IPS-18a (cell line): ENCODE measurements at regions not wholly inside any gene's neighbourhood (a gene's known extent, or its start where the extent isn't known, plus 50 kb on each side); places are given as distances from the start of the nearest gene placed in this dataset.

ENCODE experiments used
- H3K27ac ChIP-seq: one replicate; pipeline ENCODE4 v1.5.1; 2013; ENCODE audit warnings: low read length
- H3K27me3 ChIP-seq: one replicate; pipeline ENCODE4 v1.6.1; 2013; ENCODE audit warnings: mild to moderate bottlenecking, low read length; ENCODE audit not compliant: control insufficient read depth, insufficient read depth
- H3K36me3 ChIP-seq: one replicate; pipeline ENCODE4 v1.6.1; 2013; ENCODE audit warnings: low read depth, low read length; ENCODE audit not compliant: control insufficient read depth
- H3K4me1 ChIP-seq: one replicate; pipeline ENCODE4 v1.6.1; 2013; ENCODE audit warnings: low read depth, low read length; ENCODE audit not compliant: control insufficient read depth
- H3K4me3 ChIP-seq: one replicate; pipeline ENCODE4 v1.5.1; 2013; ENCODE audit warnings: low read length
- H3K9ac ChIP-seq: one replicate; pipeline ENCODE4 v1.6.1; 2013; ENCODE audit warnings: mild to moderate bottlenecking, low read length, moderate library complexity
- H3K9me3 ChIP-seq: one replicate; pipeline ENCODE4 v1.6.1; 2013; ENCODE audit warnings: low read depth, low read length; ENCODE audit not compliant: control insufficient read depth

DNA sequence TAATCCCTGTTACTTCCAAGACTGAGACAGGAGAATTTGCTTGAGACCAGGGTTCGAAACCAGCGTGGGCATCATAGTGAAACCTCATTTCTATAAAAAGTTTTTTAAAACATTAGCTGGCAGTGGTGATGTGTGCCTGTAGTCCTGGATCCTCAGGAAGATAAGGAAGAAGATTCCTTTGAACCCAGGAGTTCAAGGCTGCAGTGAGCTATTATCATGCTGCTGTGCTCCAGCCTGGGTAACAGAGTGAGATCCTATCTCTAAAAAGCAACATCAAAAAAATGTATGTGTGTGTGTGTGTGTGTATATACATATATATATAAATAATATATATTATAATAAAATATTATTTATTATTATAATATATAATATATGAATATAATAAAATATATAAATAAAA is 1417.6 kb upstream of the CDH2 start:
- H3K36me3 ChIP-seq = no peaks in the 10 kb centered on the region
- H3K9me3 ChIP-seq = no peaks in the 10 kb centered on the region
- no peaks in the 10 kb centered on the region for H3K4me1 ChIP-seq
- no peak overlapping the region for H3K27ac ChIP-seq
- H3K9ac ChIP-seq = no peak overlapping the region
- no peaks in the 10 kb centered on the region for H3K27me3 ChIP-seq
- H3K4me3 ChIP-seq = no peak overlapping the region

DNA sequence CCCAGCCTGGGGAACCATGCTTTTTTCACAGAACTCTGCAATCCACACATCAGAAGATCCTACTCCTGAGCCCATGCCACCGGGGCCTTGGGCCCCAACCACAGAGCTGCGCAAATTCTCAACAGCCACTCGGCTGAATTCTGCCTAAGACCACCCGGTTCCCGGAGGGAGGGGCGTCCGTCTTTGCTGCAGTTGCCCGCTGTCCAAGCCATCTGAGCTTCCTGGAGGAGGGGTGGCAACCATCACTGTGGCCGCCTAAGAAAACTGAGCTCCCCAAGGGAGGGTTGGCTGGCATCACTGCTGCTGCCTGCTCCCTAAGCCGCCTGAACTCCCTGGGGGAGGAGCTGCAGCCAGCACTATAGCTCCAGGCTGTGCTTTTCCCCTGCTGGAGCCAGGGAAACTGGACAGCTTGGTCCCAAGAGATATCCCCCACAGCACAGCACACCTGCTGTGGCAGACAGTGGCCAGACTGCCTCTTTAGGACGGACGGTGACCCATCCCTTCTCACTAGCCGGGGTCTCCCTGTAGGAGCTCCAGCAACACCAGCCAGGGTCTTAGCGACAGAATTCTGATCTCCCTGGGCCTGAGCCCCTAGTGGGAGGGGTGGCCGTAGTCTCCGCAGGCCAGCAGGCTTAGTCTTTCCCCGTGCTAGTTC is 1411.6 kb upstream of the CDH2 start:
- Histone ChIP-seq H3K27ac (no peak overlapping the region), H3K9ac (no peak overlapping the region), H3K4me3 (no peak overlapping the region), H3K27me3 (no peaks in the 10 kb centered on the region), H3K4me1 (no peaks in the 10 kb centered on the region), H3K9me3 (no peaks in the 10 kb centered on the region), H3K36me3 (no peaks in the 10 kb centered on the region)

DNA sequence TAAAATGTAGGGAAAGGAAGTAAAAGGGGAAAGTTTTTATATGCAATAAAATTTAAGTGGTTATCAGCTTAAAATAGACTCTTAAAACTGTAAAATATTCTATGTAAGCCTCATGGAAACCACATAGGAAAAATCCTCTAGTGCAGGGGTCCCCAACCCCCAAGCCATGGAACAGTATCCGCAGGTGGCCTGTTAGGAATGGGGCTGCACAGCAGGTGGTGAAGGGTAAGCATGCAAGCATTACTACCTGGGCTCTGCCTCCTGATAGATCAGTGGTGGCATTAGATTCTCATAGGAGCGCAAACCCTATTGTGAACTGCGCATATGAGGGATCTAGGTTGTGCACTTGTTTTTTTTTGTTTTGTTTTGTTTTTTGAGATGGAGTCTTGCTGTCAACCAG is 1409.3 kb upstream of the CDH2 start:
- Histone ChIP-seq H3K4me1 (no peaks in the 10 kb centered on the region), H3K27me3 (no peaks in the 10 kb centered on the region), H3K9ac (no peak overlapping the region), H3K4me3 (no peak overlapping the region), H3K27ac (no peak overlapping the region), H3K36me3 (no peaks in the 10 kb centered on the region), H3K9me3 (no peaks in the 10 kb centered on the region)

DNA sequence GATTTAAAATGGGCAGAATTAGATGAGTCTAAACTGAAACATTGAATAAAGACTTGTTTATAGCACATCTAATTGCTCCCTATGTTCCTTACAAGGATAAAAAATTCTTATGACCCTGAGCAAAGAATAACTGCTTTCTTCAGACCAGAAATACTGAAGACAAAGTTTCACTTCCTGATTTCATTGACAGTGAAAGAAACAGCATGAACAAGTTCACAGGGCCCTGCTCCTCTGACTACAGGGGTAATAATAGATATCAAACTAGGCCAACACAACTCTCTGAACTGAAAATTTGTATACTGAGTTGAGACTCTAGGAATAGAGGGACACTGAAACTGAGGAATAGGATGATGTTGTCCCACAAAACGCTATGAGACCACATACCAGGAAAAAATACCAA is 1383.3 kb upstream of the CDH2 start:
- no peak overlapping the region for H3K27ac ChIP-seq
- no peak overlapping the region for H3K9ac ChIP-seq
- H3K36me3 ChIP-seq = no peaks in the 10 kb centered on the region
- no peaks in the 10 kb centered on the region for H3K4me1 ChIP-seq
- no peaks in the 10 kb centered on the region for H3K27me3 ChIP-seq
- H3K4me3 ChIP-seq = no peak overlapping the region
- H3K9me3 ChIP-seq = no peaks in the 10 kb centered on the region

DNA sequence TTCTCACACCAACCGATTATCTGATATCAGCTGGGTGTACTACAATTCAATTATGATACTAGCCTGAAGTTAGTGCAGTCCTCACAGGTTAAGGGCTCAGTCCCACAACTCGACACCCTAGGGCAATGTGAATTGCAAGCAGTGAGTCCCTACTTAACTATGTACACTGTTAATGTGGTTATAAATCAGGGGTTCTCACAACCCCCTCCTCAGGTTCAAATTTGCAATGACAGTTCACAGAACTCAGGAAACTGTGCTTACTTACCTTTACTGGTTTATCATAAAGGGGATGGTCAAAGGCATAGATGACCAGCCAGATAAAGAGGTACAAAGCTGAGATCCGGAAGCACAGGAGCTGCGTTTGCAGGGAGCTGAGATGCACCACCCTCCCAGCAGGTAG is 1379.1 kb upstream of the CDH2 start:
- Histone ChIP-seq H3K4me3 (no peak overlapping the region), H3K9ac (no peak overlapping the region), H3K9me3 (no peaks in the 10 kb centered on the region), H3K36me3 (no peaks in the 10 kb centered on the region), H3K27me3 (no peaks in the 10 kb centered on the region), H3K4me1 (no peaks in the 10 kb centered on the region), H3K27ac (no peak overlapping the region)

DNA sequence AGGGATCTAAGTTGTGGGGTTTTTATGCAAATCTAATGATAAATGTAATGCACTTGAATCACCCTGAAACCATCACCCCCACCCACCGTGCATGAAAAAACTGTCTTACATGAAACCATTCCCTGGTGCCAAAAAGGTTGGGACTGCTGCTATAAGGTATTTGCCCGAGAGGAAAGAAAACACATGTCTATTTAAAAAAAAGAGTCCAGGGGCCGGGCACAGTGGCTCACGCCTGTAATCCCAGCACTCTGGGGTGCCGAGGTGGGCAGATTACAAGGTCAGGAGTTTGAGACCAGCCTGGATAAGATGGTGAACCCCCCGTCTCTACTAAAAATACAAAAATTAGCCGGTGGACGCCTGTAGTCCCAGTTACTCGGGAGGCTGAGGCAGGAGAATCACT is 1372.8 kb upstream of the CDH2 start:
- Histone ChIP-seq H3K9me3 (no peaks in the 10 kb centered on the region), H3K9ac (no peak overlapping the region), H3K27ac (no peak overlapping the region)

DNA sequence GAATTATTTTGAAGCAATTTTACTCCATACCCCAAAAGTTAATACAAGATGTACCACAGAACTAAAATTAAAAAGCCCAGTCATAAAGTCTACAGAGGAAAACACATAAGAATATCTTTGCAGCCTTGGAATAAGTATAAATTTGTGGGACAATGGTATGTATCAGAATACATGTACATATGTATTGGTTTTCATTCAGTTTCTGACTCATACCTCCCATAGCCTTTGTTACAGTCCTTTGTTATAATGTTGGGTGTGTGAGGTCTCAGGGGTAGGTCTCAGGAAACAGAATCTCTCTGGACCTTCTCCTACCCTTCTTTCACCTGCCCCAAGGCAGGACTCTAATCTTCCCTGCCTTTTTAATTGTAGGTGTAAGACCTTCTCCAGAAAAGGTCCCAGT is 1370.7 kb upstream of the CDH2 start:
- H3K9me3 ChIP-seq = no peaks in the 10 kb centered on the region

More for the DNA sequence above, 1372.8 kb upstream of the CDH2 start:
- H3K4me1 ChIP-seq = no peaks in the 10 kb centered on the region
- H3K27me3 ChIP-seq = no peaks in the 10 kb centered on the region
- no peaks in the 10 kb centered on the region for H3K36me3 ChIP-seq
- no peak overlapping the region for H3K4me3 ChIP-seq

DNA sequence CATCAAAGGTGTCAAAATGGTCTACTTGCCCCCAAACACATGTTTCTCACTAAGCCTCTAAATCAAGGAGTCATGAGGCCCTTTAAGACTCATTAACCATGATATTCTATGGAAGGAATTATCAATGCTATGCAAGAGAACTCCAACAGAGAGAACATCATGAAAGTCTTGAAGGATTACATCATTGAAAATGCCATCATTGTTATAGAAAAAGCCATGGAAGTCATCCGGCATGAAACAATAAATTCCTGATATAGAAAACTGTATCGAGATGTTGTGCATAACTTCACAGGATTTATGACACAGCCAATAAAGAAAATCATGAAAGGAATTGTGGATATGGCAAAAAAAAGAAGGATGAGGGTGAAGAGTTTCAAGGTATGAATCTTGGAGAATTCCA is 1363.6 kb upstream of the CDH2 start:
- Histone ChIP-seq H3K4me1 (no peaks in the 10 kb centered on the region), H3K4me3 (no peak overlapping the region), H3K27ac (no peak overlapping the region), H3K36me3 (no peaks in the 10 kb centered on the region), H3K9ac (no peak overlapping the region), H3K27me3 (no peaks in the 10 kb centered on the region), H3K9me3 (no peaks in the 10 kb centered on the region)

More for the DNA sequence above, 1370.7 kb upstream of the CDH2 start:
- H3K4me1 ChIP-seq = no peaks in the 10 kb centered on the region
- no peak overlapping the region for H3K9ac ChIP-seq
- H3K36me3 ChIP-seq = no peaks in the 10 kb centered on the region
- H3K27me3 ChIP-seq = no peaks in the 10 kb centered on the region
- no peak overlapping the region for H3K4me3 ChIP-seq
- H3K27ac ChIP-seq = no peak overlapping the region

DNA sequence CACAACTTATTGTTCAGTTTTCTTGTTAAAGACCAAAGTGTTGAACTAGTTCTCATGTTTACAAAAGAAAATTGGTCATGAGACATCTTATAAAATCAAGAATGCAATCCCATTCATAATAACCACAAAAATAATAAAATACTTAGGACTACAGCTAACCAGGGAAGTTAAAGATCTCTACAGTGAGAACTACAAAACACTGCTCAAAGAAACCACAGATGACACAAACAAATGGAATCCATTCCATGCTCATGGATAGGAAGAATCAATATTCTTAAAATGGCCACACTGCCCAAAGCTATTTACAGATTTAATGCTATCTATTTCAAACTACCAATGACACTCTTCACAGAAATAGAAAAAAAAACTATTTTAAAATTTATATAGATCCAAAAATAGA is 1354.8 kb upstream of the CDH2 start:
- Histone ChIP-seq H3K27ac (no peak overlapping the region), H3K36me3 (no peaks in the 10 kb centered on the region), H3K9ac (no peak overlapping the region), H3K9me3 (no peaks in the 10 kb centered on the region), H3K4me1 (no peaks in the 10 kb centered on the region), H3K27me3 (no peaks in the 10 kb centered on the region), H3K4me3 (no peak overlapping the region)

DNA sequence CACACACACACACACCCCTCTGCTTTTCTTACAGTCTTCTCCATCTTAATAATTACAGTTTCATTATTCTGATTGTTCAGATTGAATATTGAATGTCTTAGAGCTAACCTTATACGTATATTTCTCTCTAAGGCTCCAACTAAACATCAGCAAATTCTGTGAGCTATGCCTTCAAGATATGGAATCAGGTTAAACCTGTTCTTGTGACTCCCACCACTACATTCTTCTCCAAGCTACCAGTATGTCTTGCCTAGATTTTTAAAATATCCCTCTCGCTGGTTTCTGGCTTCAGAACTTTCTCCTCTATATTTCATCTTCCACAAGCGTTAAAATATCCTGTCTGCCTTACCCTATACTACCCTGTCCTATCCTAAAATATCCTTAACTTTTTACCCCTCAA is 1346.4 kb upstream of the CDH2 start:
- no peak overlapping the region for H3K9ac ChIP-seq
- no peak overlapping the region for H3K4me3 ChIP-seq

DNA sequence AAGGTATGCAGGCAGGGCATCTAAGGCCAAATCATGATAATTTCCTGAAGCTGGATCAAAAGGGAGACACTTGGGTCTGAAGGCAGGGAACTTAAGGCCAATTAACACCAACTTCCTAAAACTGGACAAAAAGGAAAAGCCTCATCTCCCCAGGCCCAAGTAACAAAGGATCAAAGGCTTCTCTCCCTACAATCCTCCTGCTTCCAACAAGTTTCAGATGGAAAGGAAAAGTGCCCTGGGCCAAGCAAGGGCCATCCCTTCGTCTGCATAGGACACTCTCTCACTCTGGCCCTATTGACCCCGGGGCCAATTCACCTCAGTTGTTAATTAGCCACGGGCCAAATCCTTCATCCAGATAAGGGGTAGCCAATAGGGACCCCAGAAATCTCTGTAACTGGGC is 1335.8 kb upstream of the CDH2 start:
- H3K9me3 ChIP-seq = no peaks in the 10 kb centered on the region
- no peak overlapping the region for H3K4me3 ChIP-seq
- no peaks in the 10 kb centered on the region for H3K4me1 ChIP-seq
- H3K9ac ChIP-seq = no peak overlapping the region
- H3K27ac ChIP-seq = no peak overlapping the region
- no peaks in the 10 kb centered on the region for H3K27me3 ChIP-seq
- no peaks in the 10 kb centered on the region for H3K36me3 ChIP-seq

More for the DNA sequence above, 1346.4 kb upstream of the CDH2 start:
- H3K9me3 ChIP-seq = no peaks in the 10 kb centered on the region
- H3K4me1 ChIP-seq = no peaks in the 10 kb centered on the region
- H3K36me3 ChIP-seq = no peaks in the 10 kb centered on the region
- no peak overlapping the region for H3K27ac ChIP-seq
- no peaks in the 10 kb centered on the region for H3K27me3 ChIP-seq

DNA sequence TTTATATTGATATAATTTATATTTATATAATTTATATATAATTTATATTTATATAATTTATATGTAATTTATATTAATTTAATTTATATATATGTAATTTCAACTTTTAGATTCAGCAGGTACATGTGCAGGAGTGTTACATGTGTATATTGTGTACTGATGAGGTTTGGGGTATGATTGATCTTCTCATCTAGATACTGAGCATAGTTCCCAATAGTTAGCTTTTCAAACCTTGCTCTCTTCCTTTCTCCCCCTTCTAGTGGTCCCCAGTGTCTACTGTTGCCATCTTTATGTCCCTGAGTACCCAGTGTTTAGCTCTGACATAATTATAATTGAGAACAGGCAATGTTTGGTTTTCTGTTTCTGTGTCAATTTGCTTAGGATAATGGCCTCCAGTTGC is 1335.3 kb upstream of the CDH2 start:
- H3K4me3 ChIP-seq = no peak overlapping the region
- H3K9me3 ChIP-seq = no peaks in the 10 kb centered on the region
- H3K4me1 ChIP-seq = no peaks in the 10 kb centered on the region
- no peak overlapping the region for H3K27ac ChIP-seq
- no peaks in the 10 kb centered on the region for H3K36me3 ChIP-seq
- H3K27me3 ChIP-seq = no peaks in the 10 kb centered on the region
- no peak overlapping the region for H3K9ac ChIP-seq
